Astrocyte (in vitro differentiated cells and primary cell): ENCODE measurements at regions not wholly inside any gene's neighbourhood (a gene's known extent, or its start where the extent isn't known, plus 50 kb on each side); places are given as distances from the start of the nearest gene placed in this dataset.
"Not testable (repeated sequence)": the region's sequence is repeated elsewhere in the genome, so short reads cannot be mapped to it uniquely, and the experiment has no call there.

Experiments
- DNase-seq: peaks from one replicate; pipeline ENCODE4 v3.0.0-alpha.2; 2010; ENCODE audit warnings: low read depth
- FAIRE-seq: peaks from 2 replicates; lab custom pipeline; 2011; peaks lifted over from hg19 to GRCh38; lab: Jason Lieb, UNC
- H2AFZ ChIP-seq: 2 replicates; pipeline ENCODE4 v1.6.0; 2012; ENCODE audit warnings: low read depth, low read length, inconsistent platforms
- H3K27ac ChIP-seq: 2 replicates; pipeline ENCODE4 v1.5.1; 2011; ENCODE audit warnings: low read depth, low read length, inconsistent platforms
- H3K27me3 ChIP-seq: 2 replicates; pipeline ENCODE4 v1.6.0; 2011; ENCODE audit warnings: low read length, inconsistent platforms; ENCODE audit not compliant: insufficient read depth
- H3K36me3 ChIP-seq: 2 replicates; pipeline ENCODE4 v1.5.1; 2011; ENCODE audit warnings: low read length, inconsistent platforms; ENCODE audit not compliant: insufficient read depth
- H3K4me1 ChIP-seq: 2 replicates; pipeline ENCODE4 v1.5.1; 2011; ENCODE audit warnings: low read length, inconsistent platforms; ENCODE audit not compliant: insufficient read depth
- H3K4me2 ChIP-seq: 2 replicates; pipeline ENCODE4 v1.6.0; 2012; ENCODE audit warnings: low read length, inconsistent platforms
- H3K4me3 ChIP-seq: 2 replicates; pipeline ENCODE4 v1.5.1; 2011; ENCODE audit warnings: low read depth, mild to moderate bottlenecking, low read length, inconsistent platforms; ENCODE audit not compliant: insufficient read depth
- H3K79me2 ChIP-seq: 2 replicates; pipeline ENCODE4 v1.6.0; 2012; ENCODE audit warnings: mild to moderate bottlenecking, low read length, inconsistent platforms; ENCODE audit not compliant: insufficient read depth
- H3K9ac ChIP-seq: 2 replicates; pipeline ENCODE4 v1.6.0; 2012; ENCODE audit warnings: mild to moderate bottlenecking, low read length, inconsistent platforms
- H3K9me3 ChIP-seq: 2 replicates; pipeline ENCODE4 v1.5.1; 2012; ENCODE audit warnings: low read depth, mild to moderate bottlenecking, low read length, inconsistent platforms; ENCODE audit not compliant: insufficient read depth
- H4K20me1 ChIP-seq: 2 replicates; pipeline ENCODE4 v1.6.0; 2012; ENCODE audit warnings: low read length, inconsistent platforms; ENCODE audit not compliant: insufficient read depth
- H3K27ac Mint-ChIP-seq: one replicate; pipeline ENCODE4 v1.8.0; 2021; ENCODE audit warnings: mild to moderate bottlenecking, mixed read lengths; ENCODE audit not compliant: unreplicated experiment
- H3K27me3 Mint-ChIP-seq: one replicate; pipeline ENCODE4 v1.8.0; 2021; ENCODE audit warnings: low read depth, mixed read lengths; ENCODE audit not compliant: unreplicated experiment
- H3K36me3 Mint-ChIP-seq: one replicate; pipeline ENCODE4 v1.8.0; 2021; ENCODE audit warnings: low read depth, mixed read lengths; ENCODE audit not compliant: unreplicated experiment
- H3K4me1 Mint-ChIP-seq: one replicate; pipeline ENCODE4 v1.8.0; 2021; ENCODE audit warnings: low read depth, mixed read lengths; ENCODE audit not compliant: unreplicated experiment
- H3K4me3 Mint-ChIP-seq: one replicate; pipeline ENCODE4 v1.8.0; 2021; ENCODE audit warnings: mild to moderate bottlenecking, moderate library complexity, mixed read lengths; ENCODE audit not compliant: unreplicated experiment
- H3K9me3 Mint-ChIP-seq: one replicate; pipeline ENCODE4 v1.8.0; 2021; ENCODE audit warnings: mild to moderate bottlenecking, mixed read lengths; ENCODE audit not compliant: unreplicated experiment
- CTCF ChIP-seq: IDR thresholded peaks from 2 replicates; pipeline ENCODE4 v1.5.1; 2011; ENCODE audit warnings: low read depth, mild to moderate bottlenecking, inconsistent platforms, low read length, moderate library complexity; ENCODE audit not compliant: insufficient read depth
- EZH2 ChIP-seq: IDR thresholded peaks from 2 replicates; pipeline ENCODE4 v1.6.1; 2012; ENCODE audit warnings: mild to moderate bottlenecking, low read length, inconsistent platforms; ENCODE audit not compliant: insufficient read depth

- TF ChIP-seq CTCF (no peak), EZH2 (no peak)
- Histone ChIP-seq H2AFZ (no peak overlapping the region), H3K4me2 (no peak overlapping the region), H3K36me3 (no peaks in the 10 kb centered on the region), H3K4me1 (no peaks in the 10 kb centered on the region), H3K79me2 (no peaks in the 10 kb centered on the region), H3K27ac (no peak overlapping the region), H3K9ac (no peak overlapping the region), H4K20me1 (no peaks in the 10 kb centered on the region), H3K27me3 (no peaks in the 10 kb centered on the region), H3K4me3 (no peak overlapping the region), H3K9me3 (no peaks in the 10 kb centered on the region)
- H3K4me3 Mint-ChIP-seq, result no peak overlapping the region
- FAIRE-seq (no peak), DNase-seq (no peak)
- H3K36me3 Mint-ChIP-seq, result no peaks in the 10 kb centered on the region
- peaks cover 3% of the 10 kb centered on the region for H3K9me3 Mint-ChIP-seq
- no peak overlapping the region for H3K27ac Mint-ChIP-seq
- H3K4me1 Mint-ChIP-seq, result no peaks in the 10 kb centered on the region
- no peaks in the 10 kb centered on the region for H3K27me3 Mint-ChIP-seq
Measured at GRCh38 chr16:58793366-58793765, 59.2 kb upstream of the GOT2 start.

- H3K4me1 Mint-ChIP-seq, result no peaks in the 10 kb centered on the region
Measured at GRCh38 chr16:58792188-58792587, 58.1 kb upstream of the GOT2 start.

GRCh38 chr16:58790816-58791557 lies 56.9 kb upstream of the GOT2 start:
- H3K27me3 ChIP-seq, H3K4me2 ChIP-seq, H4K20me1 ChIP-seq, H3K9ac ChIP-seq, H2AFZ ChIP-seq, H3K27me3 Mint-ChIP-seq, H3K36me3 Mint-ChIP-seq, H3K79me2 ChIP-seq, H3K4me1 Mint-ChIP-seq, H3K9me3 ChIP-seq, H3K27ac ChIP-seq, DNase-seq, H3K36me3 ChIP-seq, H3K4me1 ChIP-seq, H3K9me3 Mint-ChIP-seq, H3K4me3 Mint-ChIP-seq, H3K27ac Mint-ChIP-seq, H3K4me3 ChIP-seq, FAIRE-seq: not testable (repeated sequence)

More at GRCh38 chr16:58792188-58792587, 58.1 kb upstream of the GOT2 start:
- Histone ChIP-seq H3K9ac (no peak overlapping the region), H3K27ac (no peak overlapping the region), H3K4me2 (no peak overlapping the region), H3K9me3 (no peaks in the 10 kb centered on the region), H3K27me3 (no peaks in the 10 kb centered on the region), H3K36me3 (no peaks in the 10 kb centered on the region), H3K4me3 (no peak overlapping the region), H2AFZ (no peak overlapping the region), H3K79me2 (no peaks in the 10 kb centered on the region), H4K20me1 (no peaks in the 10 kb centered on the region), H3K4me1 (no peaks in the 10 kb centered on the region)
- H3K9me3 Mint-ChIP-seq, result peaks cover 3% of the 10 kb centered on the region
- H3K36me3 Mint-ChIP-seq, result no peaks in the 10 kb centered on the region
- TF ChIP-seq EZH2 (no peak), CTCF (no peak)
- peaks cover 5% of the 10 kb centered on the region for H3K27me3 Mint-ChIP-seq
- no peak for FAIRE-seq
- no peak for DNase-seq
- H3K27ac Mint-ChIP-seq, result no peak overlapping the region
- H3K4me3 Mint-ChIP-seq, result no peak overlapping the region
